HL-60 (cell line): ENCODE measurements at regions not wholly inside any gene's neighbourhood (a gene's known extent, or its start where the extent isn't known, plus 50 kb on each side); places are given as distances from the start of the nearest gene placed in this dataset.

Experiments
- DNase-seq, 2 experiments: peaks; one replicate each; pipeline ENCODE4 v3.0.0-alpha.2; 2010 to 2020; ENCODE audit warnings: low read depth in 1 of 2, low spot score in 1 of 2
- H3K27ac ChIP-seq: fragments of 250-450 bp; sonication (Bioruptor Pico); replicated peaks from 2 replicates; pipeline ENCODE4 v1.5.1; 2020; ENCODE audit warnings: mild to moderate bottlenecking, moderate library complexity
- H3K27me3 ChIP-seq: fragments of 250-450 bp; sonication (Bioruptor Pico); 2 replicates; pipeline ENCODE4 v1.5.1; 2021; ENCODE audit warnings: mild to moderate bottlenecking, moderate library complexity; ENCODE audit not compliant: insufficient read depth, poor library complexity, severe bottlenecking
- H3K4me3 ChIP-seq: replicated peaks from 2 replicates; pipeline ENCODE4 v1.5.1; 2011; ENCODE audit warnings: mild to moderate bottlenecking, control low read depth, low read length; ENCODE audit not compliant: insufficient read depth
- CTCF ChIP-seq: IDR thresholded peaks from one replicate; pipeline ENCODE4 v1.5.1; 2011; ENCODE audit warnings: low read length, control low read depth, inconsistent platforms; ENCODE audit not compliant: insufficient read depth
- GABPA ChIP-seq: IDR thresholded peaks from 2 replicates; pipeline ENCODE4 v1.6.1; 2012; ENCODE audit warnings: low read depth
- POLR2AphosphoS5 ChIP-seq: IDR thresholded peaks from 2 replicates; pipeline ENCODE4 v1.6.1; 2012; ENCODE audit warnings: low read depth
- SPI1 ChIP-seq: IDR thresholded peaks from 2 replicates; pipeline ENCODE4 v1.6.1; 2012; ENCODE audit warnings: low read depth, mild to moderate bottlenecking, borderline replicate concordance
- TF ChIP-seq, protein P1 (sequence below): IDR thresholded peaks from 2 replicates; pipeline ENCODE4 v1.6.1; 2012; ENCODE audit warnings: low read depth; ENCODE audit not compliant: insufficient replicate concordance

DNA sequence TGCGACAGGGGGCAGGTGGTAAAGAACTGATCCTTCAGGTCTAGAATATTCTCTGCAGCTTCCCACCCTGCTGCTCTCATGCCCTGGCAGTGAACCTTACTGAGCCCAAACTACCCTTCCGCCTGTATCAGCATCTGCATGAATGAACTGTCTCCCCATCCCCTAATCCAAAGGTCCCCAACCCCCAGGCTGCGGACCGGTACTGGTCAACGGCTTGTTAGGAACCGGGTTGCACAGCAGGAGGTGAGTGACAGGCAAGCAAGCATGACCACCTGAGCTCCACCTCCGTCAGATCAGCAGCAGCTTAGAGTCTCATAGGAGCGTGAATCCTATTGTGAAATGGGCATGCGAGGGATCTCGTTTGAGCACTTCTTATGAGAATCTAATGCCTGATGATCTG lies 58.2 kb upstream of the LMO1 start:
- H3K27me3 ChIP-seq: no peaks in the 10 kb centered on the region
- TF ChIP-seq SPI1 (no peak), POLR2AphosphoS5 (no peak), CTCF (no peak), GABPA (no peak)
- TF ChIP-seq, protein P1, sequence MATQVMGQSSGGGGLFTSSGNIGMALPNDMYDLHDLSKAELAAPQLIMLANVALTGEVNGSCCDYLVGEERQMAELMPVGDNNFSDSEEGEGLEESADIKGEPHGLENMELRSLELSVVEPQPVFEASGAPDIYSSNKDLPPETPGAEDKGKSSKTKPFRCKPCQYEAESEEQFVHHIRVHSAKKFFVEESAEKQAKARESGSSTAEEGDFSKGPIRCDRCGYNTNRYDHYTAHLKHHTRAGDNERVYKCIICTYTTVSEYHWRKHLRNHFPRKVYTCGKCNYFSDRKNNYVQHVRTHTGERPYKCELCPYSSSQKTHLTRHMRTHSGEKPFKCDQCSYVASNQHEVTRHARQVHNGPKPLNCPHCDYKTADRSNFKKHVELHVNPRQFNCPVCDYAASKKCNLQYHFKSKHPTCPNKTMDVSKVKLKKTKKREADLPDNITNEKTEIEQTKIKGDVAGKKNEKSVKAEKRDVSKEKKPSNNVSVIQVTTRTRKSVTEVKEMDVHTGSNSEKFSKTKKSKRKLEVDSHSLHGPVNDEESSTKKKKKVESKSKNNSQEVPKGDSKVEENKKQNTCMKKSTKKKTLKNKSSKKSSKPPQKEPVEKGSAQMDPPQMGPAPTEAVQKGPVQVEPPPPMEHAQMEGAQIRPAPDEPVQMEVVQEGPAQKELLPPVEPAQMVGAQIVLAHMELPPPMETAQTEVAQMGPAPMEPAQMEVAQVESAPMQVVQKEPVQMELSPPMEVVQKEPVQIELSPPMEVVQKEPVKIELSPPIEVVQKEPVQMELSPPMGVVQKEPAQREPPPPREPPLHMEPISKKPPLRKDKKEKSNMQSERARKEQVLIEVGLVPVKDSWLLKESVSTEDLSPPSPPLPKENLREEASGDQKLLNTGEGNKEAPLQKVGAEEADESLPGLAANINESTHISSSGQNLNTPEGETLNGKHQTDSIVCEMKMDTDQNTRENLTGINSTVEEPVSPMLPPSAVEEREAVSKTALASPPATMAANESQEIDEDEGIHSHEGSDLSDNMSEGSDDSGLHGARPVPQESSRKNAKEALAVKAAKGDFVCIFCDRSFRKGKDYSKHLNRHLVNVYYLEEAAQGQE: no peak
- H3K4me3 ChIP-seq: no peak overlapping the region
- no peak for DNase-seq
- H3K27ac ChIP-seq: no peak overlapping the region

GRCh38 chr11:8320076-8320475 lies 56.4 kb upstream of the LMO1 start:
- no peak overlapping the region for H3K27ac ChIP-seq
- TF ChIP-seq GABPA (no peak), SPI1 (no peak), CTCF (no peak), POLR2AphosphoS5 (no peak)
- TF ChIP-seq, protein P1: no peak
- H3K27me3 ChIP-seq: no peaks in the 10 kb centered on the region
- no peak for DNase-seq
- no peak overlapping the region for H3K4me3 ChIP-seq

DNA sequence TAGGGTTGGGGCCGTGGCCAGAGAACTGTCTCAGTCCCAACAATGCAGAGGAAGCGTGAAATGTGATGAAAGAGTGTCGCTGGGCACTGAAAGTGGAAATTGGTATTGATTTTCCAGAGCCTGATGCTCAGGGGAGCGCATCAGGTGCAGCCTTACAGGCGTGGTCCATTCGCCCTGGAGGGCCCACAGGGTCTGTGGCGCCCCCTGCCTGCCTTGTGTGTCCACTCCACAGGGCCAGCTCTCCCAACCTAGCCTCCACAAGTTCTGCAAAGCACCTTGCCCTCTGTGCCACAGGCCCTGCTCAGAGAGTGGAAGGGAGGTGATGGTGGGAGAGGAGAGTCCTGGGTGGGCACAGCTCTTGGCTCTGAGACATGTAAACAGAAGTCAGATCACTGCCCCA lies 54.9 kb upstream of the LMO1 start:
- Histone ChIP-seq H3K4me3 (no peak overlapping the region), H3K27me3 (no peaks in the 10 kb centered on the region), H3K27ac (no peak overlapping the region)
- DNase-seq: no peak
- TF ChIP-seq SPI1 (no peak), CTCF (no peak), GABPA (no peak), POLR2AphosphoS5 (no peak)
- TF ChIP-seq, protein P1: no peak
